ENCODE measurements at regions not wholly inside any gene's neighbourhood (a gene's known extent, or its start where the extent isn't known, plus 50 kb on each side); places are given as distances from the start of the nearest gene placed in this dataset.

DNA sequence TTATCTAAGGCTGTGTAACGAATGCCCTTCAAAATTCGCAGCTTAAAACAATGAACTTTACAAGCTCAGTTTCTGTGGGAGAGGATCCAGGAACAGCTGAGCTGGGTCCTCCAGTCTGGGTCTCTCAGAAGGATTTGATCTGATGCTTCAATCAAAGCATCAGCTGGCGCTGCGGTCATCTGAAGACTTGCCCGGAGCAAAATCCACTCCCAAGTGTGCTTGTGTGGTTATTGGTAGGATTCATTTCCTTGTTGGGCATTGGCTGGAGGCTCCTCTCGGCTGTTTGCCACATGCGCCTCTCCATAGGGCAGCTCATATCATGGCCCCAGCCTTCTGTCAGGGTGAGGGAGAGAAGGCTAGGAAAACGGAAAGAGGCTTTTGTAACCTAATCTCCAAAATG lies 269.3 kb upstream of the CHD6 start:
- TF ChIP-seq, protein P1, sequence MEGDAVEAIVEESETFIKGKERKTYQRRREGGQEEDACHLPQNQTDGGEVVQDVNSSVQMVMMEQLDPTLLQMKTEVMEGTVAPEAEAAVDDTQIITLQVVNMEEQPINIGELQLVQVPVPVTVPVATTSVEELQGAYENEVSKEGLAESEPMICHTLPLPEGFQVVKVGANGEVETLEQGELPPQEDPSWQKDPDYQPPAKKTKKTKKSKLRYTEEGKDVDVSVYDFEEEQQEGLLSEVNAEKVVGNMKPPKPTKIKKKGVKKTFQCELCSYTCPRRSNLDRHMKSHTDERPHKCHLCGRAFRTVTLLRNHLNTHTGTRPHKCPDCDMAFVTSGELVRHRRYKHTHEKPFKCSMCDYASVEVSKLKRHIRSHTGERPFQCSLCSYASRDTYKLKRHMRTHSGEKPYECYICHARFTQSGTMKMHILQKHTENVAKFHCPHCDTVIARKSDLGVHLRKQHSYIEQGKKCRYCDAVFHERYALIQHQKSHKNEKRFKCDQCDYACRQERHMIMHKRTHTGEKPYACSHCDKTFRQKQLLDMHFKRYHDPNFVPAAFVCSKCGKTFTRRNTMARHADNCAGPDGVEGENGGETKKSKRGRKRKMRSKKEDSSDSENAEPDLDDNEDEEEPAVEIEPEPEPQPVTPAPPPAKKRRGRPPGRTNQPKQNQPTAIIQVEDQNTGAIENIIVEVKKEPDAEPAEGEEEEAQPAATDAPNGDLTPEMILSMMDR (IDR thresholded peaks at IDR 0.05; ENCODE audit: control extremely low read depth in 1 of 3, insufficient read depth in 1 of 3, low read depth in 1 of 3, low read length in 3 of 3): no peak
- TF ChIP-seq POLR2AphosphoS5 (IDR thresholded peaks at IDR 0.05; ENCODE audit: low read depth, low read length): no peak
- TF ChIP-seq CHD2 (IDR thresholded peaks at IDR 0.05; ENCODE audit: low read length): no peak
- TF ChIP-seq EP300 (IDR thresholded peaks at IDR 0.05; ENCODE audit: borderline replicate concordance in 1 of 2, low read depth in 2 of 2, low read length in 2 of 2): no peak
- no peak for TF ChIP-seq ZNF274 (IDR thresholded peaks at IDR 0.05; ENCODE audit: borderline replicate concordance, extremely low read depth, low read length)
- TF ChIP-seq HDAC6 (IDR thresholded peaks at IDR 0.05; ENCODE audit: low read depth, low read length): no peak
- TF ChIP-seq SP2 (IDR thresholded peaks at IDR 0.05; ENCODE audit: low read length): no peak
- TF ChIP-seq POLR2A (IDR thresholded peaks at IDR 0.05; ENCODE audit: control extremely low read depth in 1 of 2, low read depth in 2 of 2, low read length in 2 of 2): no peak
- no peak for TF ChIP-seq SAP30 (IDR thresholded peaks at IDR 0.05; ENCODE audit: insufficient read depth, insufficient replicate concordance, low read length)

Measured in H1 (cell line).